ENCODE measurements at regions not wholly inside any gene's neighbourhood (a gene's known extent, or its start where the extent isn't known, plus 50 kb on each side); places are given as distances from the start of the nearest gene placed in this dataset.
"Not testable (repeated sequence)": the region's sequence is repeated elsewhere in the genome, so short reads cannot be mapped to it uniquely, and the experiment has no call there.

DNA sequence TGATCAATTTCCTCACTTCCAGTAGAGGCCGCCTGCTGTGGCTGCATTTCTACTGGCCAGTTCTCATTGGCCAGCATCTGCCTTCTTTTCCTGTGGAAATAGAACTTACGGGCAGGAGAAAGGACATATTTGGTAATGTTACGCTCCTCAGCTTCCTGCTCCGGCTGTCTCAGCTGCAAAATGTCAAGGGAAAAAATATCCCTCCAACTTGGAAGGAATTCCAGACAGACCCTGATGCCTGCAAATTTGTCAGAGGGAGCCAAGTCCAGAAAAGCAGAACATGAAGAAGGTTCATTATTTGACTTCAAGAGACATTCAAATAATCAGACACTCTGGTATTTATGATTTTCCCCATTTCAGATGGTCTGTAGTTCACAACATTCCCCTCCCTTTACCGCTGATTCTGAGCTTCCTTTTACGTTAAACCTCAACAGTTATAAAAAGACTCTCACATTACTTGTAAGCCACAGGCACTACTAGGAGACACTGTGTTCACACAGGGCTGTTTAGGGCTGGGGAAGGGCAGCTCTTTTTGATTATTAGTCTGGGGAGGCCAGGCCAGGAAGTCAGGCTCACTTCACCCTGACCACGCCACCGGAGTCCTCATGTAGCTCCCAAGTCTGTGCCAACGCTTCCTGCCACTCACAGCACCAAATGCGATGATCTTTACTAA lies 179.6 kb upstream of the CCN2 start:
- H3K4me3 ChIP-seq (ENCODE audit: low read depth, low read length) = no peak overlapping the region
- peaks cover 35% of the 10 kb centered on the region for H3K4me1 ChIP-seq (ENCODE audit: control insufficient read depth, insufficient read depth, low read length)
- no peaks in the 10 kb centered on the region for H3K9me3 ChIP-seq (ENCODE audit: control insufficient read depth, insufficient read depth, low read length)
- H3K9ac ChIP-seq (ENCODE audit: low read depth, low read length) = no peak overlapping the region
- no peak overlapping the region for H3K27ac ChIP-seq (ENCODE audit: low read depth, low read length)
- H3K27me3 ChIP-seq (ENCODE audit: control insufficient read depth, insufficient read depth, low read length) = no peaks in the 10 kb centered on the region
- no peaks in the 10 kb centered on the region for H3K36me3 ChIP-seq (ENCODE audit: control insufficient read depth, insufficient read depth, low read length)

DNA sequence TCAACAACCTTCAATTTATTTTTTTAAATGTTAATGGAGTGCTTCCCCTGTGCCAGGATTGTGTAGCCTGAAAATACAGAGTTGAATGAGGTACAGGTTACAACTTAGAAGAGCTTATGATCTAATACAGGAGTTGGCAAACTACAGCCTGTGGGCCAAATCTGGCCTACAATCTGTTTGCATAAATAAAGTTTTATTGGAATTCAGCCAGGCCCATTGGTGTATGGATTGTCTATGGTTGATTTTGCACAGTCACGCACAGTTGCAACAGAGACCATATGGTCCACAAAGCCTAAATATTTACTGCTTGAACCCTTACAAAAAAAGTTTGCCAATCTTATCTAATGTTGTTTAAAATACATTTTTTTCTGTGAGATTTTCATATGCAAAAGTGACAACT lies 177.3 kb upstream of the CCN2 start:
- Histone ChIP-seq H3K9ac (ENCODE audit: low read depth, low read length) (no peak overlapping the region), H3K9me3 (ENCODE audit: control insufficient read depth, insufficient read depth, low read length) (no peaks in the 10 kb centered on the region), H3K36me3 (ENCODE audit: control insufficient read depth, insufficient read depth, low read length) (no peaks in the 10 kb centered on the region), H3K27me3 (ENCODE audit: control insufficient read depth, insufficient read depth, low read length) (no peaks in the 10 kb centered on the region), H3K4me1 (ENCODE audit: control insufficient read depth, insufficient read depth, low read length) (peaks cover 28% of the 10 kb centered on the region), H3K4me3 (ENCODE audit: low read depth, low read length) (no peak overlapping the region), H3K27ac (ENCODE audit: low read depth, low read length) (no peak overlapping the region)

DNA sequence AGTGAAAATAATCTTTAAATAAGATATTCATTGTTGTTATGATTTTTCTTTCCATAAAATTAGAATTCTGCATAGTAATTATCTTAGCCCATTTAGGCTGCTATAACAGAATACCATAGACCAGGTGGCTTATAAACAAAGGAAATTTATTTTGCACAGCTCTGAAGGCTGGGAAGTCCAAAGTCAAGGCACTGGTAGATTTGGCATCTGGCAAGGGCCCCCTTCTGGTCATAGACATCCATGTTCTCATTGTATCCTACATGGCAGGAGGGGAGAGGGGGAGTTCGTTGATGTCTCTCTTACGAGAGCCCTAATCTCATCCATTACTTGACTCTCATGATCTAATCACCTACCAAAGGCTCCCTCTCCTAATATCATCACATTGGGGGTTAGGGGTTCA lies 175.0 kb upstream of the CCN2 start:
- peaks cover 6% of the 10 kb centered on the region for H3K4me1 ChIP-seq (ENCODE audit: control insufficient read depth, insufficient read depth, low read length)
- no peaks in the 10 kb centered on the region for H3K9me3 ChIP-seq (ENCODE audit: control insufficient read depth, insufficient read depth, low read length)
- H3K36me3 ChIP-seq (ENCODE audit: control insufficient read depth, insufficient read depth, low read length) = no peaks in the 10 kb centered on the region
- no peak overlapping the region for H3K4me3 ChIP-seq (ENCODE audit: low read depth, low read length)
- H3K27ac ChIP-seq (ENCODE audit: low read depth, low read length) = no peak overlapping the region
- H3K9ac ChIP-seq (ENCODE audit: low read depth, low read length) = no peak overlapping the region
- H3K27me3 ChIP-seq (ENCODE audit: control insufficient read depth, insufficient read depth, low read length) = no peaks in the 10 kb centered on the region

DNA sequence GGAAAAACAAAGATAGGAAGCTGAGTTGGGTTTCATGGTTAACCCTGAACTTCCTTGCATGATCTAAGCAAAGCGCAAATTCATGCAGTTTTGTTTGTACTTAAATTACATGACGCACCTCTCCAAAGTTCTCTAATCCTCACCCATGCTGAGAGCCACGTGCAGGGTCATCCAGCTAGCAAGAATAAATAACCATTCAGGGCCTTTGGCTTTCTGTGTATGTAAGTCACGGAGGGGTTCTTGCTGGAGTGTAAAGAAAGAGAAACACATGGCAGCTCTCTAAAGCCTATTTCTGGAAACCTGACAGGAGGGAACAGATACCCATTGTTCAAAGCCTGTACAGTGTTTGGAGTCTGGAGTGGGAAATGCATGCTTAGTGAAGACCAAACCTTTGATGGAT lies 171.7 kb upstream of the CCN2 start:
- H3K27ac ChIP-seq (ENCODE audit: low read depth, low read length) = no peak overlapping the region
- H3K4me1 ChIP-seq (ENCODE audit: control insufficient read depth, insufficient read depth, low read length) = no peaks in the 10 kb centered on the region
- no peaks in the 10 kb centered on the region for H3K9me3 ChIP-seq (ENCODE audit: control insufficient read depth, insufficient read depth, low read length)
- no peak overlapping the region for H3K9ac ChIP-seq (ENCODE audit: low read depth, low read length)
- no peak overlapping the region for H3K4me3 ChIP-seq (ENCODE audit: low read depth, low read length)
- H3K36me3 ChIP-seq (ENCODE audit: control insufficient read depth, insufficient read depth, low read length) = no peaks in the 10 kb centered on the region
- H3K27me3 ChIP-seq (ENCODE audit: control insufficient read depth, insufficient read depth, low read length) = no peaks in the 10 kb centered on the region

DNA sequence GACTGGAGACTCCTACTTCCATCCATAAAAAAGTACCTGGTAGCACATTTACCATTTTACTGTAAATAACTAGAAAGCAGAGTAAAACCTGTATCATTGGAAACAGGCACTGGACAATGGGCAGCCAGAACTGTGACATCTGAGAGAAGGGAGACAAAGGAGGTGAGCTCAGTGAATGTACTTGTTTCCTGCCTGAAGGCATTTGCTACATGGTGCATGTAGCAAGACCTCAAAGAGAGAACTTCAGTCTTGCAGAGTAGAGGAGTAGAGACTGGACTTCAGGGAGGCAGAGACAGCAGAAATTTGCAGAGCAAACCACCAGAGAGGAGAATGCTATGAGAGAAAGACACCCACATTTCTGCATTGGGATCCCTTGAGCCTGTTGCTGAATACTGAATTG lies 171.0 kb upstream of the CCN2 start:
- Histone ChIP-seq H3K4me1 (ENCODE audit: control insufficient read depth, insufficient read depth, low read length) (no peaks in the 10 kb centered on the region), H3K4me3 (ENCODE audit: low read depth, low read length) (no peak overlapping the region), H3K9me3 (ENCODE audit: control insufficient read depth, insufficient read depth, low read length) (no peaks in the 10 kb centered on the region), H3K27me3 (ENCODE audit: control insufficient read depth, insufficient read depth, low read length) (no peaks in the 10 kb centered on the region), H3K27ac (ENCODE audit: low read depth, low read length) (no peak overlapping the region), H3K36me3 (ENCODE audit: control insufficient read depth, insufficient read depth, low read length) (no peaks in the 10 kb centered on the region), H3K9ac (ENCODE audit: low read depth, low read length) (no peak overlapping the region)

DNA sequence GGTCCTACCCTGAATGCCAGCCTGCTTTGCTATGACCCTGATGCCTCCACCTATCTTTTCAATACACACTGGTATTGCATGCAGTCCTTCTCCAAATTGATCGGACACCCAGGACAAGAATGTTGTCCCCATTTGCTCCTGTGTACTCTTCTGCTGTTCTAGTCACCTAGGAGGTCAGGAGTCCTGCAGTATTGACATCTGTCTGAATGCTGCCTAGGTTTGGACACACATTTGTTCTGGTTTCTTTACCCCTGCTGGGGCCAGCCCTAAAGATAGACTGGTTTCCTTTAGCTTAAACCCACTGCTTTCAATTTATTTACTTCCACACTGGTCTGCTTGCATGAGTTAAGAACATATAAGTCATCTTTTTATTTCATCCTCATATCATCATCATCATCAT lies 167.0 kb upstream of the CCN2 start:
- H3K9me3 ChIP-seq (ENCODE audit: control insufficient read depth, insufficient read depth, low read length) = no peaks in the 10 kb centered on the region
- H3K9ac ChIP-seq (ENCODE audit: low read depth, low read length) = no peak overlapping the region
- no peaks in the 10 kb centered on the region for H3K27me3 ChIP-seq (ENCODE audit: control insufficient read depth, insufficient read depth, low read length)
- H3K27ac ChIP-seq (ENCODE audit: low read depth, low read length) = no peak overlapping the region
- H3K4me3 ChIP-seq (ENCODE audit: low read depth, low read length) = no peak overlapping the region
- H3K36me3 ChIP-seq (ENCODE audit: control insufficient read depth, insufficient read depth, low read length) = no peaks in the 10 kb centered on the region
- H3K4me1 ChIP-seq (ENCODE audit: control insufficient read depth, insufficient read depth, low read length) = no peaks in the 10 kb centered on the region

DNA sequence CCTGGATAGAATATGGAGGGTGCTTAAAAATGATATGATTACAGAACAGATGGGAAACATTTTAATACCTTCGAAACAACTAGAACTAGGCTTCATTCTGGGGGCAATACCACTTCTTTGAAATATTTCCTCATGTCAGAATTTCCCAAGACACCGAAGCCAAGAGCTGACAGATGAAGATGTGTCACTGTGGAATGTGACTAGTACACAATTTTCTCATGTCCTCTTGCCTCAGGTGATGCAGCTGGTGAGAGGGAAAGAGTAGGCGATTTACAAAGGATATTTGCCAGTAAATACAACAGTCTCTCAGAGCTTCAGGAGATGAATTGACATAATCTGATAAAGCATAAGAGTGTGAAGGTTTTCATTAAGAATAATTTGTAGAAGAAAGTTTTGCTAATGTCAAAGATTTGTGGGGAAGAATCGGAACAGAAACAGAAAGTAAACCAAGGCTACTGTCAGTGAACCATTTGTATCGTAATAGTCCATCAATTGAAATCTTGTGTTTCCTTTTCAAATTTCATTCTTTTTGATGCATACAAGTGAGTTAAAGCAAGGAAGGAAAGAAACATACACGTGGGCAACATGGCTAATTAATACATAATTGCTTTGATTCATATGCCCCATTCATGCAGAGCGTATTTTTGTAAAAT lies 164.7 kb upstream of the CCN2 start:
- Histone ChIP-seq H3K27me3 (ENCODE audit: control insufficient read depth, insufficient read depth, low read length) (no peaks in the 10 kb centered on the region), H3K4me3 (ENCODE audit: low read depth, low read length) (no peak overlapping the region), H3K9me3 (ENCODE audit: control insufficient read depth, insufficient read depth, low read length) (no peaks in the 10 kb centered on the region), H3K36me3 (ENCODE audit: control insufficient read depth, insufficient read depth, low read length) (no peaks in the 10 kb centered on the region), H3K9ac (ENCODE audit: low read depth, low read length) (no peak overlapping the region), H3K27ac (ENCODE audit: low read depth, low read length) (no peak overlapping the region), H3K4me1 (ENCODE audit: control insufficient read depth, insufficient read depth, low read length) (no peaks in the 10 kb centered on the region)

DNA sequence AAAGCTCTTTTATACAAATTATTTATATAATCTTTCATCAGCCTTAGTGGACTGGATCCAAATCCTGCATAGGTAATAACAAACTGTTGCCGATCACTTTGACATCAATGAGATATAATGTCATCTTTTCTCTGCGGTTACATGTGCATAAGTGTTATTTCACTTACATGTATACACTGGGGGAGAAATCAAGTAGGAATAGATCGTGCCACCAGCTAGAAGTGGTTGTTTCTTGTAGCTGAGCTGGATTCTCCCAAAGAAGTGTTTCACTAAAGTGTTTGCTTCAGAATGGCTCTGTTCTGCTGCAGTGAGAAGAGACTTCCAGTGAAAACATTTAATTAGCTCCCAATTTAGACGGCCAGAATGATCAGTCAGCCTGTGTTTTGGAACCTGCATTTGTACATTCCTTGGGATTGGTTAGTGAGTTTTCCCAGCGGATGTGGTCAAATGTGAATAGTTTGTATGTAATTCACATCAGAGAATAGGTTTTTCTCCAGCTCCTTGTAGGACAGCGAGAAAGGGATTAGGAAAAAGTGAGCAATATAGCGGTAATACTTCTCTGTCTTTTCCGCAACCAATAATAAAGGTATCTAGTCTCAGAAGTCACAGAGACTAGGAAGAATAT lies 163.1 kb upstream of the CCN2 start:
- Histone ChIP-seq H3K9ac (ENCODE audit: low read depth, low read length) (no peak overlapping the region), H3K9me3 (ENCODE audit: control insufficient read depth, insufficient read depth, low read length) (peaks cover 5% of the 10 kb centered on the region; the same call in 1 of the 2 replicates), H3K27ac (ENCODE audit: low read depth, low read length) (no peak overlapping the region), H3K27me3 (ENCODE audit: control insufficient read depth, insufficient read depth, low read length) (no peaks in the 10 kb centered on the region), H3K36me3 (ENCODE audit: control insufficient read depth, insufficient read depth, low read length) (no peaks in the 10 kb centered on the region), H3K4me1 (ENCODE audit: control insufficient read depth, insufficient read depth, low read length) (no peaks in the 10 kb centered on the region), H3K4me3 (ENCODE audit: low read depth, low read length) (no peak overlapping the region)

DNA sequence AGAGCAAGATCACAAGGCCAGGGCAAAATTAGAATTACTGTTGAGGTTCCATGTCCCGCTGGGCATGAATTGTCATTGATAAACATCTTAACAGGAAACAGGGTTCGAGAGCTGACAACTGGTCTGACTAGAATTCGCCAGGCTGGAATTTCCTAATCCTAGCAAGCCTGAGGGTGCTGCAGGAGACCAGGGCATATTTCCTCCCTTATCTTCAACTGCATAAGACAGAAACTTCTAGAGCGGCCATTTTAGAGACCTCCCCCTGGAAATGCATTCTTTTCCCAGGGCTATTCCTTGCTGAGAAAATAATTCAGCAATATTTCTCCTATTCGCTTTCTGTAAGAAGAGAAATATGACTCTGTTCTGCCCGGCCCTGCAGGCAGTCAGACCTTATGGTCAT lies 158.6 kb upstream of the CCN2 start:
- not testable (repeated sequence) for H3K27ac ChIP-seq (ENCODE audit: low read depth, low read length); H3K4me1 ChIP-seq (ENCODE audit: control insufficient read depth, insufficient read depth, low read length); H3K27me3 ChIP-seq (ENCODE audit: control insufficient read depth, insufficient read depth, low read length); H3K9ac ChIP-seq (ENCODE audit: low read depth, low read length); H3K4me3 ChIP-seq (ENCODE audit: low read depth, low read length); H3K36me3 ChIP-seq (ENCODE audit: control insufficient read depth, insufficient read depth, low read length)
- peaks cover 14% of the 10 kb centered on the region for H3K9me3 ChIP-seq (ENCODE audit: control insufficient read depth, insufficient read depth, low read length)

DNA sequence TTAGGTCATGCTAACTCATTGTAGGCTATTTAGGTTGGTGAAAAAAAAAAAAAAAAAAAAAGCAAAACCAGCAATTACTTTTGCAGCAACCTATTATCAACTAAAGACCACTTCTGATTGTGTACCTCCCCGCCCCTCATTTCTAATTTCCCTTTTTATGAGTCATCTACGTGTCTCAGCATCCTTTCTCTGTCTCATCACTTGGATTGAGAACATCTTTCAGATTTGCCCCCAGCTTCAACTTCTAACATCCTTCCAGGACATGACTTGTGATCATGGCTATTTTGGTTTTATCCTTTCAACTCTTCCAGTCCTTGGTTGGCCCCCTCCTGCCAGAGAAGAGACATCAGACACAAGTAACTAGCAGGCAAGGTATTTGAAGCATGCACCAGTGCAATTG lies 156.7 kb upstream of the CCN2 start:
- no peaks in the 10 kb centered on the region for H3K27me3 ChIP-seq (ENCODE audit: control insufficient read depth, insufficient read depth, low read length)
- no peak overlapping the region for H3K9ac ChIP-seq (ENCODE audit: low read depth, low read length)
- H3K4me3 ChIP-seq (ENCODE audit: low read depth, low read length) = no peak overlapping the region
- peaks cover 20% of the 10 kb centered on the region for H3K9me3 ChIP-seq (ENCODE audit: control insufficient read depth, insufficient read depth, low read length)
- H3K27ac ChIP-seq (ENCODE audit: low read depth, low read length) = no peak overlapping the region
- H3K4me1 ChIP-seq (ENCODE audit: control insufficient read depth, insufficient read depth, low read length) = no peaks in the 10 kb centered on the region
- H3K36me3 ChIP-seq (ENCODE audit: control insufficient read depth, insufficient read depth, low read length) = no peaks in the 10 kb centered on the region

DNA sequence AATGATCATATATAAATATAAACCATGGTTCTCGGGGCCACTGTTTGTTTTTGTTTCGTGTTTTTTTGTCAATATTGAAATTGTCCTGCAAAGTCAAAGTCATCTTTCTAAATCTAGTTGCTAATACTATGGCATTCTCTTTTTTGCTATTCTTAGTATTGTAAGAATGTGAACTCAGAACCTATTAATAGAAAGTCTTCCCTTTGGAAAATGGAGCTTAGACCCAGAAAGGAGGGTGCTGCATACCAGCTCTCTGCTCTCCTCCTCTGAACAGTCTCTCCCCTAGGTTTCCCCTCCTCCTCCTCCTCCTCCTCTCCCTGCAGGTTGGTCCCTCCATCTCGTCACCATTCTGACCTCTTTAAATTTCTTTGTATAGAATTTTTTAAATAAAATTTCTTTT lies 150.4 kb upstream of the CCN2 start:
- H3K27ac ChIP-seq (ENCODE audit: low read depth, low read length) = no peak overlapping the region
- no peak overlapping the region for H3K9ac ChIP-seq (ENCODE audit: low read depth, low read length)
- no peak overlapping the region for H3K4me3 ChIP-seq (ENCODE audit: low read depth, low read length)
- H3K36me3 ChIP-seq (ENCODE audit: control insufficient read depth, insufficient read depth, low read length) = no peaks in the 10 kb centered on the region
- H3K9me3 ChIP-seq (ENCODE audit: control insufficient read depth, insufficient read depth, low read length) = peaks cover 6% of the 10 kb centered on the region; the same call in 1 of the 2 replicates
- H3K4me1 ChIP-seq (ENCODE audit: control insufficient read depth, insufficient read depth, low read length) = no peaks in the 10 kb centered on the region
- H3K27me3 ChIP-seq (ENCODE audit: control insufficient read depth, insufficient read depth, low read length) = no peaks in the 10 kb centered on the region

Data from HUES48 (cell line).